ENCODE measurements at regions not wholly inside any gene's neighbourhood (a gene's known extent, or its start where the extent isn't known, plus 50 kb on each side); places are given as distances from the start of the nearest gene placed in this dataset.
"Not testable (repeated sequence)": the region's sequence is repeated elsewhere in the genome, so short reads cannot be mapped to it uniquely, and the experiment has no call there.

DNA sequence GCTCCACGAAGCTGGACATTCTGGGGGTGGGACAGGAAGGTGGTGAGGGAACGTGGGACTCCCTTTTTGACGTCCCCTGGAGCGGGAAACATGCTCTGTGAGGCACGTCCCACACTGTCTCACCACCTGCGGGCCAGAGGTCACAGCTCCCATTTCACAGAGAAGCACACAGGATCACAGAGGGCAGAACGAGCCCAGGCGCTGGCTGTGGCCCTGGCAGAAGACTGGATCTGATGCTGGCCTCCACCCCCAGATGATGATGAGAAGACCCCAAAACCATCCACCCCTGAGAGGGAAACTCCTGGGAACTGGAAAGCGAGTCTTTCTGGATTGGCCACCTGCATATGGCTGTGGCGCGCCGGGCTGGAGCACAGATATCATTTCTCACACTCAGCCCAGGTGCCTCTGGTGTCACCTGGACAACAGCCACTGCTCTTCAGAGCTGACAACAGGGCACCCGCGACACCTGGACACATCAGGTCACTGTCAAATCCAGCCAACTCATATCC lies 216.2 kb downstream of the TUBA3C start:
- Histone ChIP-seq H3K36me3 (no peaks in the 10 kb centered on the region), H3K4me1 (no peaks in the 10 kb centered on the region), H3K9me3 (peaks cover 0 to 22% (median 7%) of the 10 kb centered on the region in 4 donors), H3K27me3 (no peaks in the 10 kb centered on the region), H3K4me3 (no peak overlapping the region), H3K27ac (no peak overlapping the region)
- TF ChIP-seq, protein P1, sequence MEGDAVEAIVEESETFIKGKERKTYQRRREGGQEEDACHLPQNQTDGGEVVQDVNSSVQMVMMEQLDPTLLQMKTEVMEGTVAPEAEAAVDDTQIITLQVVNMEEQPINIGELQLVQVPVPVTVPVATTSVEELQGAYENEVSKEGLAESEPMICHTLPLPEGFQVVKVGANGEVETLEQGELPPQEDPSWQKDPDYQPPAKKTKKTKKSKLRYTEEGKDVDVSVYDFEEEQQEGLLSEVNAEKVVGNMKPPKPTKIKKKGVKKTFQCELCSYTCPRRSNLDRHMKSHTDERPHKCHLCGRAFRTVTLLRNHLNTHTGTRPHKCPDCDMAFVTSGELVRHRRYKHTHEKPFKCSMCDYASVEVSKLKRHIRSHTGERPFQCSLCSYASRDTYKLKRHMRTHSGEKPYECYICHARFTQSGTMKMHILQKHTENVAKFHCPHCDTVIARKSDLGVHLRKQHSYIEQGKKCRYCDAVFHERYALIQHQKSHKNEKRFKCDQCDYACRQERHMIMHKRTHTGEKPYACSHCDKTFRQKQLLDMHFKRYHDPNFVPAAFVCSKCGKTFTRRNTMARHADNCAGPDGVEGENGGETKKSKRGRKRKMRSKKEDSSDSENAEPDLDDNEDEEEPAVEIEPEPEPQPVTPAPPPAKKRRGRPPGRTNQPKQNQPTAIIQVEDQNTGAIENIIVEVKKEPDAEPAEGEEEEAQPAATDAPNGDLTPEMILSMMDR (IDR thresholded peaks at IDR 0.05), result no peak
- TF ChIP-seq EP300 (IDR thresholded peaks at IDR 0.05) (no peak), POLR2A (IDR thresholded peaks at IDR 0.05) (no peak), POLR2AphosphoS5 (IDR thresholded peaks at IDR 0.05) (no peak)
- intact Hi-C loops (cut with DNase I; ENCODE audit: low total_unique reads), result no loop called here
- 64 to 91% (median 73%) methylated on average over 6 to 14 of the region's 14 CpGs for WGBS, 5 donors
- DNase-seq, result no peak

DNA sequence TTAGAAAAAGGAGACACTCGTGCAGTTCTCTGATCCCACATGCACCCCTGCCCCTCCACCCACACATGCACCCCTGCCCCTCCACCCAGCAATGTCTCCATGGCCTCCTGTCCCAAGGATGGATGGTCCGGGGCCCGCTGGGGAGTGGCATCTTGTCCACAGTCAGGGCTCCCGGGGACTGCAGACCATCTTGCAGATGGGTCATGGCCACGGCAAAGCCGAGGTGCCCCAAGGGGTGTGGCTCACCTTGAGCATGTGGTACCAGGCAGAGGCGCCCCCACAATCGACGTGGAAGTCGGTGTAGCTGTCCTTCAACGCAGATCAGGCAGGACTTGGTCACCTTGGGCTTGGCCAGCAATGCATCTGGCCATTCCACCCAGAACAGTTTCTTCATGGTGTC lies 216.7 kb downstream of the TUBA3C start:
- Histone ChIP-seq H3K4me1 (no peaks in the 10 kb centered on the region), H3K27ac (no peak overlapping the region), H3K36me3 (no peaks in the 10 kb centered on the region), H3K4me3 (no peak overlapping the region), H3K27me3 (no peaks in the 10 kb centered on the region), H3K9me3 (peaks cover 0 to 26% (median 10%) of the 10 kb centered on the region in 4 donors)
- intact Hi-C loops (cut with DNase I; ENCODE audit: low total_unique reads), result no loop called here
- DNase-seq, result no peak
- WGBS, 5 donors, result 65 to 80% (median 73%) methylated on average over 1 to 11 of the region's 11 CpGs
- no peak for TF ChIP-seq POLR2A (IDR thresholded peaks at IDR 0.05)
- no peak for TF ChIP-seq EP300 (IDR thresholded peaks at IDR 0.05)
- TF ChIP-seq, protein P1 (IDR thresholded peaks at IDR 0.05), result no peak
- no peak for TF ChIP-seq POLR2AphosphoS5 (IDR thresholded peaks at IDR 0.05)

DNA sequence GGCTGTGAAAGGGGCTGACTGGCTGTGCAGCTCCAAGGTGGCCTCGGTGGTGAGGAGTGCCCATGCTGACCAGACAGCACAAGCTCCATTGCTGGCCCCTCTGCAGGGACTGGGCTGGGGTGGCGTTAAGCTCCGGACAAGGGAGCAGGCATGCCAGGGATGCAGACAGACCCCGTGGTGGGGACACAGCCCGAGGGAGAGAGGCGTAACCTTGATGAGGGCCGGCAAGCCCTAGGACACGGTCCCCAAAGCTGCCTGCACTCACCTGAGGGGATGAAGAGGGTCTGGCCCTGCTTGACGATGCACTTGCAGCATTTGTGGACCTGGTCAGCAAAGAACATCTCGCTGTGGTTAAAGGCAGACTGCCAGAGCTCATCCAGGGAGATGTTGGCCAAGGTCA lies 217.9 kb downstream of the TUBA3C start:
- H3K4me1 ChIP-seq; H3K4me3 ChIP-seq; intact Hi-C loops (cut with DNase I; ENCODE audit: low total_unique reads); H3K27ac ChIP-seq; H3K27me3 ChIP-seq; H3K36me3 ChIP-seq; DNase-seq: not testable (repeated sequence)
- WGBS, 5 donors, result 43 to 74% (median 65%) methylated on average over 5 to 10 of the region's 10 CpGs
- peaks cover 4 to 35% (median 21%) of the 10 kb centered on the region in 4 donors for H3K9me3 ChIP-seq

DNA sequence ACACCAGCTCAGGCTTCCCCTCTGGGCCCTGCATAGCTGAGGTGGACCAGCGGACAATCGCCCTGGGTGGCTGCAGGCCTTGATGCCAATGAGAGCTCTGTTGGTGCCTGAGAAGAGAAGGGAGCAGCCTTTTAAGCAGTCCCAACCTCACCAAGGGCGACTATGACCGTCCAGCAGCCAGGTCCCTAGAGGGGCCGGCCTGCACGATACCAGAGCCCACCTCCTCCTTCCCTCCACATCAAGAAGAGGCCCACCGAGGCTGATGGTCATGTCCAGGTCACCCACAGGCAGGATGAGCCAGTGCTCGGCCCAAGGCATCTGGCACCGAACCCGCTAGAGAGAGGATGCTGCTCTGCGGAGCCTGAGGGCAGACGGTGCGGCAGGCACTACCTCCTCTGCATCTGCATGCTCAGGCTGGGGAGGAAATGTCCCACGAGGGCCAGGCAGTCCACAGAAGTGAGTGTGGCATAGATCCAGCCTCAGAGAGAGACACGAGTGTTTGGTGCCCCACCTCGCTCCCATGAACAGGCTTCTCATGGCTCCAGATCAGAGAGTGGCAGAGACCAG lies 219.4 kb downstream of the TUBA3C start:
- peaks cover 10 to 49% (median 35%) of the 10 kb centered on the region in 4 donors for H3K9me3 ChIP-seq
- intact Hi-C loops (cut with DNase I; ENCODE audit: low total_unique reads), result no loop called here
- WGBS, 5 donors, result 78 to 84% (median 82%) methylated on average over 16 of the region's 16 CpGs

More for the DNA sequence above, 219.4 kb downstream of the TUBA3C start:
- Histone ChIP-seq H3K36me3 (no peaks in the 10 kb centered on the region), H3K4me1 (no peaks in the 10 kb centered on the region), H3K27ac (no peak overlapping the region), H3K4me3 (no peak overlapping the region), H3K27me3 (no peaks in the 10 kb centered on the region)
- no peak for DNase-seq
- TF ChIP-seq, protein P1 (IDR thresholded peaks at IDR 0.05), result no peak
- TF ChIP-seq POLR2AphosphoS5 (IDR thresholded peaks at IDR 0.05) (no peak), POLR2A (IDR thresholded peaks at IDR 0.05) (no peak), EP300 (IDR thresholded peaks at IDR 0.05) (no peak)
